GM19463 (cell line): ENCODE measurements at regions not wholly inside any gene's neighbourhood (a gene's known extent, or its start where the extent isn't known, plus 50 kb on each side); places are given as distances from the start of the nearest gene placed in this dataset.
"Not testable (repeated sequence)": the region's sequence is repeated elsewhere in the genome, so short reads cannot be mapped to it uniquely, and the experiment has no call there.

ENCODE experiments used
- ATAC-seq: cut with Tn5 transposase; IDR thresholded peaks from one replicate; pipeline ENCODE4 v1.9.1; 2021; ENCODE audit warnings: mild to moderate bottlenecking, moderate library complexity; ENCODE audit not compliant: unreplicated experiment

DNA sequence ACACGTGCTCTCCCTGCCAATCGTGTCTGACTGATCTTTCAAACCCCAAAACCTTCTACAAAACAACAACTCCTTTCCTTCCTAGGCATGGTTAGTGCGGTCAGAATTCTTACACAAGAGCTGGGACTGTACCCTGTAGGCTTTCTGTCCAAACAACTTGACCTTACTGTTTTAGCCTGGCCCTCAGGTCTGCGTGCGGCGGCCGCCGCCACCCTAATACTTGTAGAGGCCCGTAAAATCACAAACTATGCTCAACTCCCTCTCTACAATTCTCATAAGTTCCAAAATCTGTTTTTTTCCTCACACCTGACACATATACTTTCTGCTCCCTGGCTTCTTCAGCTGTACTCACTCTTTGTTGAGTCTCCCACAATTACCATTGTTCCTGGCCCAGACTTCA lies 814.3 kb upstream of the VRK2 start:
- ATAC-seq, result not testable (repeated sequence)

DNA sequence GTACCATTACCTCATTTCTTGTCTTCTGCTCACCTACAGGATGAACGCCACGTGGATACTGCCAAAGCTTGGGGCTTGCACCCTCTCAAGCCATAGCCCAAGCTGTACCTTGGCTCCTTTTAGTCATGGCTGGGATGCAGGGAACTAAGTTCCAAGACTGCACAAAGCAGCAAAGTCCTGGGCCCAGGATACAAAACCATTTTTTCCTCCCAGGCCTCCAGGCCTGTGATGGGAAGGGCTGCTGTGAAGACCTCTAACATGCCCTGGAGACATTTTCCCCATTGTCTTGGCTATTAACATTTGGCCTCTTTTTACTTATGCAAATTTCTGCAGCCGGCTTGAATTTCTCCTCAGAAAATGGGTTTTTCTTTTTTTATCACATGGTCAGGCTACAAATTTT lies 795.1 kb upstream of the VRK2 start:
- not testable (repeated sequence) for ATAC-seq

DNA sequence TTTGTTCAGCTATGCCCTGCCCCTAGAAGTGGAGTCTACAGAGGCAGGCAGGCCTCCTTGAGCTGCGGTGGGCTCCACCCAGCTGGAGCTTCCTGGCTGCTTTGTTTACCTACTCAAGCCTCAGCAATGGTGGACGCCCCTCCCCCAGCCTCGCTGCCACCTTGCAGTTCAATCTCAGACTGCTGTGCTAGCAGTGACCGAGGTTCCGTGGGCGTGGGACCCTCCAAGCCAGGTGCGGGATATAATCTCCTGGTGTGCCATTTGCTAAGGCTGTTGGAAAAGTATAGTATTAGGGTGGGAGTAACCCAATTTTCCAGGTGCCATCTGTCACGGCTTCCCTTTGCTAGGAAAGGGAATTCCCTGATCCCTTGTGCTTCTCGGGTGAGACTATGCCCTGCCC lies 770.2 kb upstream of the VRK2 start:
- ATAC-seq, result not testable (repeated sequence)

DNA sequence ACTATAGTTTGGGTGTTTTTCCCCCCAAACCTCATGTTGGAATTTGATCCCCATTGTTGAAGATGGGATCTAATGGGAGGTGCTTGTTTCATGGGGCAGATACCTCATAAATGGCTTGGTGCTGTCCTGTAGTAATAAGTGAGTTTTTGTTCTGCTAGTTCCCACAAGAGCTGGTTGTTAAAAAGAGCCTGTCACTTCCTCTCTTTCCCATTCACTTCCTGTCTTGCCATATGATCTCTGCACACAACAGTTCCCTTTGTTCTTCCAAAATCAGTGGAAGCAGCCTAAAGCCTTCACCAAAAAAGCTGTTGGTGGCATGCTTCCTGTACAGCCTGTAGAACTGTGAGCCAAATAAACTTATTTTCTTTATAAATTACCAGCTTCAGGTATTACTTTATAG lies 768.2 kb upstream of the VRK2 start:
- no peak for ATAC-seq

GRCh38 chr2:57291209-57291608 lies 755.4 kb upstream of the VRK2 start:
- ATAC-seq, result no peak

GRCh38 chr2:57296795-57297517 lies 749.6 kb upstream of the VRK2 start:
- ATAC-seq, result no peak

DNA sequence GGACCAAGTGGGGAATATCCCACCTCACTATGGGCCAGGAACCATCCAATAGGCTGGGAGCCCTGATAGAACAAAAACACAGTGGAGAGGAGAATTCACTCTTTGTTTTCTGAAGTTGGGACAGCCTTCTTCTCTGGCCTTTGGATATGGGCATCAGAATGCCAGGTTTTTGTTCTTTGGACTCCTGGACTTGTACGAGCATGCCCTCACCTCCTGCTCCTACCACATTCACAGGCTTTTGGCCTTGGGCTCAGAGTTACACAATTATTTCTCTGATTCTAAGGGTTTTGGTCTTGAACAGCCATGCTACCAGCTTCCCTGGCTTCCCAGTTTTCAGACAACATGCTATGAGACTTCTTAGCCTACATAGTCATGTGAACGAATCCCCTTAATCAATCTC lies 732.9 kb upstream of the VRK2 start:
- no peak for ATAC-seq

DNA sequence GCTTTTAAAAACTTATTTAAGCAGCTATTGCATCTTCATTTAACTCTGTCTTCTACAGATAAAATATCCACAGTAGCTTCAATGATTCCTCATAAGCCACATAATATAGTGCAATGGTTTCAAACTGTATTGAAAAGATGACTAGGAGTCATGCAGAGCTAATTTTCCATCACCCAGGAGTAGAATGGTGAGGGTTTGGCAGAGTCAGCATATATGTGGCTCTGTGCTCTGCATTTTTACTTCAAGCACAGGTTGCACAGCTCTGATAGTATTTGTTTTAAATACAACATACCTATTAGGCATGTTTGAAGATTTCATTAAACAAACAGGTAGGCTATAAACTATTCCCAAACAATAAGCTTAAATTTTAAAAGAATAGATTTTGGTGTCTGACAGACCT lies 731.9 kb upstream of the VRK2 start:
- no peak for ATAC-seq

DNA sequence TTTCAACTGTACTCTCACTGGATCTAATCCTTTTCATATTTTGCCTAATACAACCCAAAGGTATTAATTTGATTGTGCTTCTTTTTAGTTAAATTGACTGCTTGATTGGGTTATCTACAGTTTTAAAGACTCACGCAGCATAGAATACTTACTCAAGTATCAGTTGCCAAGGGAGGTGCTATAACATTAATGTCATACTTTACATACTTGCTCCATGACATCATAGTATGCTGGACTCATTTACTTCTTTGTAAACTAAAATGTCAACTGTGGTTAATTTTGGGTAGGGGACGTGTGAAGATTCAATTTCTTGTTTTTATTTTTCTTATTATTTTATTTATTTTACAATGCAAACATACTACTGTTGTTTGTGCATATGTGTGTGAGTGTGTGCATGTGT lies 716.2 kb upstream of the VRK2 start:
- ATAC-seq, result no peak

- ATAC-seq, result no peak
Measured at GRCh38 chr2:57333221-57333620, 713.4 kb upstream of the VRK2 start.

GRCh38 chr2:57343391-57344006 lies 703.1 kb upstream of the VRK2 start:
- no peak for ATAC-seq

DNA sequence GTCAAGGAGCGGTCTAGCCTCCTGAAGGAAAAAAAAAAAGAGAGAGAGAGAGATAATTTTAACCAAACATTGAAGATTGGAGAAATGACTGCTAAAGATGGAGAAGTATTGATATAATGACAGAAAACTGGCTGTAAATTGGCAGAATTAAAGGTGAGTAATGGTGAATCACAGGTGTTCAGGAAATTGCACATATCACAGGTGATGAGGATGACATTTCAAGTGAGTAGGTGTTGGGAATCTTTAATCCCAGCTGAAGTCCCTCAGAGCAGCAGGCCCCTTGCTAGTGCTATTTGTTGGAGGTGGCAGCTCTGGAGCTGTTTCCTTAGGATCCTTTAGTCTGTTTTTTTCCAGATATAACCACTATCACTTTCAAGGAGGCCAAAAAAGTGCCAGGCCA lies 678.4 kb upstream of the VRK2 start:
- ATAC-seq, result no peak

DNA sequence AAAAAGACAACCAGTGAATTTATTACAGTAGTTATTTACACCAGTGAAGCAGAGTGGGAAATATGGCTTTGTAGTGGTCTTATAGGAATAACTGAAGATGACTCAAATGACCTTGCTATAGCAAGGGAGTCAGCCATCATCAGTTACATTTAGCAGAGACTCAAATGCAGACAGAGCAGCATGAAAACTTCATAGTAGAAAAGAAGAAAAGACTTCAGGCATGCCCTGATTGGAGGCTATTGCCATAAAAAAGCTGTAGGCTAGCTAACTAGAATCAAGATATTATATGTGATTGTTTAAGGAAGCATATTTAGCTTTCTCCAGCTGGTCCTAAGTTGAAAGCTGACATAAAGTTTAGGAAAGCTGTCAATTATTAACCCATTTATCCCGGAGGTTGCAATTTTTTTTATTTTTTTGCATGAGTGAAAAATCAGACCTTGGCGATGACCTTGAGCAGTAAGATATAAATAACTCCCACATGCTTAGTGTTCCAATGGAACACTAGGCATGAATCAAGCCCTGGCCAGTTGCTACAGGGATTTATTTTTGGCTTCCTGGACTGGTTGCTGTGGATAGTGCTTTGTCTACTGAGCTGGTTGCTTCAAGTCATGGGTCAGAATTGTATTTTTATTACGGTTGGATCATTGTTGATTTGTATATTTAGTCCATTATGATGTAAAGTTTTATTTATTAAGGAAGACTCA lies 675.6 kb upstream of the VRK2 start:
- no peak for ATAC-seq

- no peak for ATAC-seq
Measured at GRCh38 chr2:57372237-57372984, 674.2 kb upstream of the VRK2 start.

DNA sequence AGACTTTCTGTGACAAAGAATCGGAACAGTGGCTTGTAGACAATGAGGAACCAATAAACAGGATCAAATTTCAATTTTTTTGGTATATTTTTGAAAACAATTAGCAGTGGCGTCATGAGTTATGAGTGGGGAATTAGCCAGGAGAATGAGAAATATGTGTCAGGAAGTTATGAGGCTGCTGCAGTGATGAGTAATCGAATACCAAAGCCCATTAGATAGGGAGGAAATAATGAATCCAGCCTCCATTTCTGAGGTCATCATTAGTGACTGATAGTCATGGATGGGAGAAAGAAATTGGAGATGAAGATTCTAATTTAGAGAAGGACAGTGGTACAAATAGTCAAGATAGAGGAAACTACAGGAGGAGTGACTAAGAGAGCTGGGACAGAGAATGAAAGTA lies 673.1 kb upstream of the VRK2 start:
- ATAC-seq, result no peak

DNA sequence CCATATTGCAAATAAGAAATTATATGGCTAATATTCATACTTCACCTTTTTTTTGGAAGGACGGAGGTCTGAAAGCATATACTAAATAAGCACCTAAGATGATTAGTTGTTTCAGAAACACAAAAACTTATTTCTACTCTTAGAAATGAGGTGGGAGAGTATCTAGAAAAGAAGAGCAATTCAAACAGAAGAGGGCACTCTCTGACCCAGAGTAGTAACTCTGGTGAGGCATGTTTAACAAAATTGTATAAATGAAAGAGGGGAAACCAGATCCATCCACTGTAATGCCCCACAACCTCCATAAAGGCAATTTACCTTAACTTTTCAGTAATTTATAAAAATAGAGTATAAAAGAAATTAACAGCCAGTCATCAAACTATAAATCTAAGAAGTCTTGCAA lies 669.6 kb upstream of the VRK2 start:
- no peak for ATAC-seq

DNA sequence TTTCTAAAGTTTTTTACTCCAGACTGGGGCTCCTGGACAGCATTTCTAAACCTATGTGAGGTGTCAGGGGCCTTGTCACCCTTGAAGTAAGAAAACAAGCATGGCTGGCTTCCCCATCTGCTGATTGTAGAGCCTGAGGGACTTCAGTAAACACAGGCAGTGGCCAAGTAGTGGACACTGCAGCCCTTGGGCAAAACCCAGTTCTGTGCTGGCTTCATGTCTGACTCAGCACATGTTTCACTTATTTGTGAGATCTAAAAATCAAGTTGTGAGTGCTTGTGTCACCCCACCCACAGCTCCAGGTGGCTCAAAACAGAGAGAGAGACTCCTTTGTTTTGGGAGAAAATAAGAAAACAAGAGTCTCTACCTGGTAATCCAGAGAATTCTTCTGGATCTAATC lies 660.3 kb upstream of the VRK2 start:
- no peak for ATAC-seq

- ATAC-seq, result no peak
Measured at GRCh38 chr2:57396355-57397098, 650.1 kb upstream of the VRK2 start.

DNA sequence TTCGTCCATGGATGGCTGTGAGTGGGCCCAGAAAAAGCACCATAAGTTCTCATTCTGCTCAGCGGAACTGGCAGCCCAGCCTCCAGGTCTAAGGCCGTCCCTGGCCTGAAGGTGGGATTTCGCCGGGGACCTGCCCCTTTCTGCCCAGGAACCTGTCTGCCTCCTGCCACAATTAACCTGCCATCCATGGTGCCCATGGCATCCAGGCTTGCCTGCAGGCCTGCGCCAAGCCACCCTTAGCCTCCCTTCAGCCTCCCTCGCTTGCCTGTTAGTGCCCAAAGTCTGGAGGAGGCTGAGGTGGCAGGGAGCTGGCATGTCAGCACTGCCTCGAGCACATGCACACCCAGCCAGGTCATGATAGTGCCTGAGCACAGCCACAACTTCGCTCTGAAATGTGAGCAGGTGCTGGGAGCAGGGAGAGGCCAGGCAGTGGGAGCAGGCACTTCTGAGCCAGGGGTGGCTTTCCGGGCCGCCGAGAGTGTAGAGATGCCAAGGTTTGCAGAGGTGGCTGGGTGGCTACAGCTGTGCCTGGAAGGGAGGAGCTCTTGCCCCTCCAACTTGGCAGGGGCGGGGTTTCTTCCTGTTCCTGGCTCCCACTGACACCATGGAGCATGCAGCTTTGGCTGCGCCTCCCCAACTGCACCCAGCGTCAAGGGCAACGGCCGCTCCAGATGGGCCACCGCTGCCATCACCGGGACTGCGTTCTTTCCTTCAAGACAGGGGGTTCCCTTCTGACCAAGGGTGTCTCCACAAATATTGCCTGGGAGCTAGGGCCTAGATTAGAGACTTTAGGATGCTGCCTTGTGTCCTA lies 648.9 kb upstream of the VRK2 start:
- ATAC-seq, result no peak

- ATAC-seq, result no peak
Measured at GRCh38 chr2:57399057-57399456, 647.5 kb upstream of the VRK2 start.
